ENCODE measurements at regions not wholly inside any gene's neighbourhood (a gene's known extent, or its start where the extent isn't known, plus 50 kb on each side); places are given as distances from the start of the nearest gene placed in this dataset.
A peak's percentile ranks its signal among the peaks of the same experiment; 100 is the strongest.

DNA sequence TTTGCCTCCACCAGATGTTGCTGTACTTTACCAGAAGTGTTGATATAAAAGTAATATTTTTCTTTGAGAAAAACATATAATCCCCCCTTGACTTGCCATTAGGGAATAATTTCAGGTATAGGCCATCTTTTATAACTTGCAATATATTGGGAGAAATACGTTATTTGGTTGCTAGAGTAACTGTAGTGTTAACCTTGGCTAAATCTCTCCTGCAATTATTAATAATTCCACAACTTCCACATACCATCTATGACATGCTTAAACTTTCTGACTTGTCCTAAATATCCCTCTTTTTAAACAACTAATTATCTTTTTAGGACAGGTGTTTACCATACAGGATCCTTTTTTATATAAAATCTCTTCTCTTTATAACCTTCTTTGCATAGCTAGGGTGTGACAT, 1048.2 kb downstream of the SLC16A7 start:
- Mint-ChIP-seq H3K9me3 (ENCODE audit: unreplicated experiment) (peaks cover 7% of the 10 kb centered on the region), H3K4me3 (ENCODE audit: unreplicated experiment) (no peak overlapping the region), H3K36me3 (ENCODE audit: low read depth, unreplicated experiment) (peaks cover 13% of the 10 kb centered on the region), H3K27me3 (ENCODE audit: unreplicated experiment) (peaks cover 4% of the 10 kb centered on the region), H3K4me1 (ENCODE audit: unreplicated experiment) (no peaks in the 10 kb centered on the region), H3K27ac (ENCODE audit: unreplicated experiment) (no peak overlapping the region)
- DNase-seq (ENCODE audit: low spot score) = no peak
- TF ChIP-seq CTCF (IDR thresholded peaks at IDR 0.05; ENCODE audit: unreplicated experiment) = no peak

- Mint-ChIP-seq H3K9me3 (ENCODE audit: unreplicated experiment) (no peaks in the 10 kb centered on the region), H3K27ac (ENCODE audit: unreplicated experiment) (no peak overlapping the region), H3K4me3 (ENCODE audit: unreplicated experiment) (no peak overlapping the region), H3K27me3 (ENCODE audit: unreplicated experiment) (no peaks in the 10 kb centered on the region), H3K4me1 (ENCODE audit: unreplicated experiment) (no peaks in the 10 kb centered on the region), H3K36me3 (ENCODE audit: low read depth, unreplicated experiment) (no peaks in the 10 kb centered on the region)
- TF ChIP-seq CTCF (IDR thresholded peaks at IDR 0.05; ENCODE audit: unreplicated experiment) = no peak
- no peak for DNase-seq (ENCODE audit: low spot score)
Observed at GRCh38 chr12:60666895-60667294, 1071.1 kb downstream of the SLC16A7 start.

DNA sequence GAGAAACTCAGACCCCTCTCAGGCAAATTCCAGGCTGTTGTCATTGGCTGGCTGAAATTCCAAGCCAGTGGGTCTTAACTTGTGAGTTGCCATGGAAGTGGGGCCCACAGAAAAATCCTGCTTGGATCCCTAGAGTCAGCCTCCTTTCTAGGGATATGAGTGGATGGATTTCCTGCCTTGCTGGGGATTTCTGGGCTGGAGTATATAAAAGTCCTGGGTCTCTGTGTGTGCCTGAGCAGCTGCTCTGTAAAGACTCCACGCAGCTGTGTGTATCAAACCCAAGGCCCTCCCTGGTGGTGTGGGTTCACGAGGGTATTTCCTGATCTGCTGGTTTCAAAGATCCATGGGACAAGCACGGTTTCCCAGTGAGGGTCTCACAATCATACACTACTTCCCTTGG, 1077.1 kb downstream of the SLC16A7 start:
- peaks cover 1% of the 10 kb centered on the region for H3K27me3 Mint-ChIP-seq (ENCODE audit: unreplicated experiment)
- no peak overlapping the region for H3K27ac Mint-ChIP-seq (ENCODE audit: unreplicated experiment)
- TF ChIP-seq CTCF (IDR thresholded peaks at IDR 0.05; ENCODE audit: unreplicated experiment) = no peak
- no peaks in the 10 kb centered on the region for H3K4me1 Mint-ChIP-seq (ENCODE audit: unreplicated experiment)
- no peak for DNase-seq (ENCODE audit: low spot score)
- no peaks in the 10 kb centered on the region for H3K9me3 Mint-ChIP-seq (ENCODE audit: unreplicated experiment)
- no peak overlapping the region for H3K4me3 Mint-ChIP-seq (ENCODE audit: unreplicated experiment)
- H3K36me3 Mint-ChIP-seq (ENCODE audit: low read depth, unreplicated experiment) = no peaks in the 10 kb centered on the region

DNA sequence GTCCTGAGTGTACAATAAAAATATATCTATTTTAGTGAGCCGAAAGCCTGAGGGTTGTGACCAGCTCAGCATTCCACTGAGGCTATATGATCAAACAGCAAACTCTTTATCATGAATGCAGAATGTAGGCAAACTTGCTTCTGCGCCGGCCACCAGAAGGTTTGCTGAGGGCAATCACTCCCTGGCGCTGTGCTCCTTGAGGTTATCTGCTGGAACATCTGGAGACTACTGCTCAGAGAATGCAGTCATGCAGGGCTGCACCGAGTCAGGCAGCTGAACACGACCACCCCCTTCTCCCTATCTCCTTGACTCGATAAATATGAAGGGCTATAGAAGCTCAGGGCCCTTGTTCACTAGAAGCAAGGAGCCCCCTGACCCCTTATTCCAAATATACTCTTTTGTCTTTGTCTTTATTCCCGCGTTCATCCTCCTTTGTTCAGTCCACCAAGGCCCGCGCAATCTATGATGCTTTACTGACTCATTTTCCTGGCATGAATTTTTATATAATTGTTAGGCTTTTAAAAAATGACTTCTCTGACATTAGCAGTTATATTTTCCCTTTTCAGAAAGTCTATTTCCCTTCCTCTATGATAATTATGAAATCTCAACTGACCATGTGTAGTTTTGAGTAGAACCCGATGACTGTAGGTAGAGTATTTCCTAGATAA, 1089.3 kb downstream of the SLC16A7 start:
- H3K27me3 Mint-ChIP-seq (ENCODE audit: unreplicated experiment) = no peaks in the 10 kb centered on the region
- no peaks in the 10 kb centered on the region for H3K9me3 Mint-ChIP-seq (ENCODE audit: unreplicated experiment)
- peak; percentile 50 for TF ChIP-seq CTCF (IDR thresholded peaks at IDR 0.05; ENCODE audit: unreplicated experiment)
- peak; percentile 5 for DNase-seq (ENCODE audit: low spot score)
- H3K4me1 Mint-ChIP-seq (ENCODE audit: unreplicated experiment) = no peaks in the 10 kb centered on the region
- H3K27ac Mint-ChIP-seq (ENCODE audit: unreplicated experiment) = no peak overlapping the region
- no peak overlapping the region for H3K4me3 Mint-ChIP-seq (ENCODE audit: unreplicated experiment)
- no peaks in the 10 kb centered on the region for H3K36me3 Mint-ChIP-seq (ENCODE audit: low read depth, unreplicated experiment)

DNA sequence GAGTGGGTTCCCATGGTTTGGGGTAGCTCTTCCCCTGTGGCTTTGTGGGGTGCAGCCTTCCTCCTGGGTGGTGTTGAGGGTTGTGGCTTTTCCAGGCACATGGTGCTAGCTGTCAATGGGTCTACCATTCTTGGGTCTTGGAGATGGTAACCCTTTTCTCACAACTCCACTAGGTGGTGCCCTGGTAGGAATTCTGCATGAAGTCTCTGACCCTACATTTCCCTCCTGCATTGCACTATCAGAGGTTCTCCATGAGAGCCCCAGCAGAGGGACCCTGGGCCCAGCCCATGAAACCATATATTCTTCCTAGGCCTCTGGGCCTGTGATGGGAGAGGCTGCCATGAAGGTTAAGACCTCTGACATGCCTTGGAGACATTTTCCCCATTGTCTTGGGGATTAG, 1093.3 kb downstream of the SLC16A7 start:
- H3K4me3 Mint-ChIP-seq (ENCODE audit: unreplicated experiment) = no peak overlapping the region
- H3K4me1 Mint-ChIP-seq (ENCODE audit: unreplicated experiment) = no peaks in the 10 kb centered on the region
- no peak for DNase-seq (ENCODE audit: low spot score)
- H3K36me3 Mint-ChIP-seq (ENCODE audit: low read depth, unreplicated experiment) = no peaks in the 10 kb centered on the region
- no peak overlapping the region for H3K27ac Mint-ChIP-seq (ENCODE audit: unreplicated experiment)
- H3K9me3 Mint-ChIP-seq (ENCODE audit: unreplicated experiment) = no peaks in the 10 kb centered on the region
- peak; percentile 14 for TF ChIP-seq CTCF (IDR thresholded peaks at IDR 0.05; ENCODE audit: unreplicated experiment)
- H3K27me3 Mint-ChIP-seq (ENCODE audit: unreplicated experiment) = no peaks in the 10 kb centered on the region

All from endothelial cell (in vitro differentiated cells).